Stimulated activated CD4-positive, alpha-beta T cell treated with anti-CD3 and anti-CD28 coated beads, Interleukin-12 subunit alpha, Interleukin-12 subunit beta, amount 100 ng/mL, for 4 hours (primary cell): ENCODE measurements at regions not wholly inside any gene's neighbourhood (a gene's known extent, or its start where the extent isn't known, plus 50 kb on each side); places are given as distances from the start of the nearest gene placed in this dataset.
"Not testable (repeated sequence)": the region's sequence is repeated elsewhere in the genome, so short reads cannot be mapped to it uniquely, and the experiment has no call there.

Experiments
- DNase-seq: peaks from one replicate; pipeline ENCODE4 v3.0.0-alpha.2; 2020

- no peak for DNase-seq
Observed at GRCh38 chrX:55142206-55142918, 53.5 kb downstream of the PAGE2 start.

GRCh38 chrX:55142919-55143310, 54.1 kb downstream of the PAGE2 start:
- no peak for DNase-seq

GRCh38 chrX:55143621-55144020, 54.8 kb downstream of the PAGE2 start:
- DNase-seq, result no peak

DNA sequence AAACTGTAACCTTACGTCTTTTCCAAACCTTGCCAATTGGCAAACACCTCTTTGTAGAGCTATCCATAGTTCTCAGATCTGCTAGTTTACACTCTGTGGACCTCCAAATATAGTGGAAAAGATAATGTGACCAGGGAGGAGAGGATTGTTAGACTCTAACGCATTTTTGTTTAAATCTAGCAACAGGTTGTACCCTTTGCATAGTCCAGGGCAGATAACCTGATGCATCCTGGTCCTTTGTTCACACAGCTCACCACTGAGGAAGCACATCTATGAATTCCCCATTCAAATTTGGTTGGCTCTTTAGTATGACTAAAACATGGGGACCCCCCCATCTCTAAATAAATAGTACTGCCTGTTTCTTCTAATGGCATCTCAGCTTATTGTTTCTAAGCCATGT, 55.9 kb downstream of the PAGE2 start:
- DNase-seq, result no peak

DNA sequence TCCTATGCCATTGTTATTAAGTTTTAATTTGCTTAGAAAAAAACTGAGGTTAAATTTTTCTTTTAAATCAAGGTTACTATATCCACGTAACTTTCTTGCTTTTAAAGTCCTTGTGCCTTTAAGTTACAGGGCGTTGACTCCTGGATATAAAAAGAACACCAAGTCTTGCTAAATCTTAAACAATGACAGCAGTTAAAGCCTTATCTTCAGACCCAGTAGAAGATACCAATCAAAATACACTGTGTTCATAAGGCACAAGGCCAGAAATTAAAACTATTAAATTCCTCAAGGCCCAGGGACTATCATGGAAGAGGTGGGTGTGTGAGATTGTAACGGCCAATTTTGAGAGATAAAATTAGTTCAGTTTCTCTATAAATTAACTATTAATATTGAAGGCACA, 60.4 kb downstream of the PAGE2 start:
- DNase-seq, result no peak

- no peak for DNase-seq
Observed at GRCh38 chrX:55151199-55151598, 62.4 kb downstream of the PAGE2 start.

DNA sequence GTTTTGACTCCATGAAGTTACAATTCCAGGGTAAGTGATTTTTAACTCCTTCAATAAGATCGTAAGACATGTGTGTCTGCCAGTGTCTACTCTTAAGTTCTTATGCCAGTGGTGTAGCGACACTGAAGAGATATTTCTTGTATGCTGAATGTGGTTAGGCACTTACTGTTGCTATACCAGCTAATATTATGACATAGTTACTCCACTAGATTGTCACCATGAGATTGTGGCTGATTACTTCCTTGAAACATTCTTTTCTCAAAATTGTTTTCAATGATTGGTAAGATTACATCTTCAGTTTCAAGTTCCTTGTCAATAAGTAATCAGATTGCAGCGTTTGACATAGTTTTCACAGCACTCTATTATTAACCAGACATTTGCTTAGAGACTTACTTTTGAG, 60.6 kb upstream of the PAGE5 start:
- no peak for DNase-seq

- DNase-seq, result peak; percentile 79
Observed at GRCh38 chrX:55160685-55161552, 59.2 kb upstream of the PAGE5 start.

GRCh38 chrX:55161581-55161980, 58.6 kb upstream of the PAGE5 start:
- DNase-seq, result no peak

- no peak for DNase-seq
Observed at GRCh38 chrX:55163171-55163570, 57.0 kb upstream of the PAGE5 start.

DNA sequence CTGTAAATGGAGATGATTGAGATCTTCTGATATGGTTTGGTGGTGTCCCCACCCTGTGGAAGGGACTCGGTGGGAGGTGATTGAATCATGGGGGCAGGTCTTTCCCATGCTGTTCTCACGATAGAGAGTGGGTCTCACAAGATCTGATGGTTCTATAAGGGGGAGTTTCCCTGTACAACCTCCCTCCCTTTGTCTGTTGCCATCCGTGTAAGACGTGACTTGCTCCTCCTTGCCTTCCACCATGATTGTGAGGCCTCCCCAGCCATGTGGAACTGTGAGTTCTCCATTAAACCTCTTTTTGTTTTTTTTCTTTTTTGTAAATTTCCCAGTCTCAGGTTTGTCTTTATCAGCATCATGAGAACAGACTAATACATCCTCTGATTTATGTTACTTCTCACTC, 55.1 kb upstream of the PAGE5 start:
- not testable (repeated sequence) for DNase-seq

- no peak for DNase-seq
Observed at GRCh38 chrX:55167124-55167803, 52.9 kb upstream of the PAGE5 start.

- DNase-seq, result no peak
Observed at GRCh38 chrX:55167901-55168300, 52.2 kb upstream of the PAGE5 start.

- DNase-seq, result no peak
Observed at GRCh38 chrX:55169782-55170181, 50.4 kb upstream of the PAGE5 start.
